Astrocyte (in vitro differentiated cells and primary cell): ENCODE measurements at regions not wholly inside any gene's neighbourhood (a gene's known extent, or its start where the extent isn't known, plus 50 kb on each side); places are given as distances from the start of the nearest gene placed in this dataset.

Experiments used
- EZH2 ChIP-seq: IDR thresholded peaks from 2 replicates; pipeline ENCODE4 v1.6.1; 2012; ENCODE audit warnings: mild to moderate bottlenecking, low read length, inconsistent platforms; ENCODE audit not compliant: insufficient read depth
- TF ChIP-seq, protein P1 (sequence below): IDR thresholded peaks from 2 replicates; pipeline ENCODE4 v1.5.1; 2011; ENCODE audit warnings: low read depth, mild to moderate bottlenecking, inconsistent platforms, low read length, moderate library complexity; ENCODE audit not compliant: insufficient read depth

GRCh38 chr11:90744169-90744568 is 521.3 kb upstream of the CHORDC1 start:
- no peak for TF ChIP-seq EZH2
- TF ChIP-seq, protein P1, sequence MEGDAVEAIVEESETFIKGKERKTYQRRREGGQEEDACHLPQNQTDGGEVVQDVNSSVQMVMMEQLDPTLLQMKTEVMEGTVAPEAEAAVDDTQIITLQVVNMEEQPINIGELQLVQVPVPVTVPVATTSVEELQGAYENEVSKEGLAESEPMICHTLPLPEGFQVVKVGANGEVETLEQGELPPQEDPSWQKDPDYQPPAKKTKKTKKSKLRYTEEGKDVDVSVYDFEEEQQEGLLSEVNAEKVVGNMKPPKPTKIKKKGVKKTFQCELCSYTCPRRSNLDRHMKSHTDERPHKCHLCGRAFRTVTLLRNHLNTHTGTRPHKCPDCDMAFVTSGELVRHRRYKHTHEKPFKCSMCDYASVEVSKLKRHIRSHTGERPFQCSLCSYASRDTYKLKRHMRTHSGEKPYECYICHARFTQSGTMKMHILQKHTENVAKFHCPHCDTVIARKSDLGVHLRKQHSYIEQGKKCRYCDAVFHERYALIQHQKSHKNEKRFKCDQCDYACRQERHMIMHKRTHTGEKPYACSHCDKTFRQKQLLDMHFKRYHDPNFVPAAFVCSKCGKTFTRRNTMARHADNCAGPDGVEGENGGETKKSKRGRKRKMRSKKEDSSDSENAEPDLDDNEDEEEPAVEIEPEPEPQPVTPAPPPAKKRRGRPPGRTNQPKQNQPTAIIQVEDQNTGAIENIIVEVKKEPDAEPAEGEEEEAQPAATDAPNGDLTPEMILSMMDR = no peak
